SIG-M5 treated with dmso at 0.1 percent for 504 hours (cell line): ENCODE measurements at regions not wholly inside any gene's neighbourhood (a gene's known extent, or its start where the extent isn't known, plus 50 kb on each side); places are given as distances from the start of the nearest gene placed in this dataset.
"Not testable (repeated sequence)": the region's sequence is repeated elsewhere in the genome, so short reads cannot be mapped to it uniquely, and the experiment has no call there.

Source experiments
- DNase-seq: peaks from one replicate; lab custom pipeline; 2025; ENCODE audit not compliant: unreplicated experiment; lab: John Stamatoyannopoulos, UW

DNA sequence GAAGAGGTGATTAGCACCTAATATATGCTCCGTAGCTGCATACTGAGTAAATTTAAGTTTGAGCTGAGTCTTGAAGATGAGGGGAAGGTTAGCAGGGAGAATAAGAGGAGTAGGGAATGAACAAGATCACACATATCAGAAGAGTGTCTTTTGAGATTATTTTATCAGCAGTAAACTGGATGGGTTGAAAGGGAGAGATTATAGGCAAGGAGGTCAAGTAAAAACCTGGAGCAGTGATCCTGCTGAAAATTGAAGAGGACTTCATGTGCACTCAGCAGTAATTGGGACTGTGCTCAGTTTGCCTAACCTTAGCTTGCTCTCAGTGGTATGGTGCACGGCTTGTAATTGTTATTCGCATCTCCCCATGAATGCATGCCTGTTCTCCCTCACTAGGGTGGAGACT, 79.5 kb upstream of the PICALM start:
- no peak for DNase-seq

DNA sequence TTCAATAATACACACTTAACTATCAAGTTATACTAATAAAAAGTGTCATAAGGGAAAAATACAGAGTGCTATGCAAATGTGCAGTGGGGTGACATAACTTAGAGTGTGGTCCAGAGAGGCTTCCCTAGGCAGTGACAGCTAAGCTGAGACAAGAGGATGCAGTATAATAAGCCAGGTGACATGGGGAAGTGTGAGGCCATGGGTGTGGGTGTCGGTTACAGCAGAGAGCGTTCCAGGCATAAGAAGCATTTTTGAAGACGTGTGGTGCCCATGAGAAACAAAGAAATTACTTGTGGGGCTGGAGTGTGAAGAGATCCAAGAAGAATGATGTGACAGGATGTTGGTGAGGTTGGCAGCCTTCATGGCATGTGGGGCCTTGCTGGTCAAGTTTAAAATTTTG, 78.1 kb upstream of the PICALM start:
- DNase-seq: no peak

DNA sequence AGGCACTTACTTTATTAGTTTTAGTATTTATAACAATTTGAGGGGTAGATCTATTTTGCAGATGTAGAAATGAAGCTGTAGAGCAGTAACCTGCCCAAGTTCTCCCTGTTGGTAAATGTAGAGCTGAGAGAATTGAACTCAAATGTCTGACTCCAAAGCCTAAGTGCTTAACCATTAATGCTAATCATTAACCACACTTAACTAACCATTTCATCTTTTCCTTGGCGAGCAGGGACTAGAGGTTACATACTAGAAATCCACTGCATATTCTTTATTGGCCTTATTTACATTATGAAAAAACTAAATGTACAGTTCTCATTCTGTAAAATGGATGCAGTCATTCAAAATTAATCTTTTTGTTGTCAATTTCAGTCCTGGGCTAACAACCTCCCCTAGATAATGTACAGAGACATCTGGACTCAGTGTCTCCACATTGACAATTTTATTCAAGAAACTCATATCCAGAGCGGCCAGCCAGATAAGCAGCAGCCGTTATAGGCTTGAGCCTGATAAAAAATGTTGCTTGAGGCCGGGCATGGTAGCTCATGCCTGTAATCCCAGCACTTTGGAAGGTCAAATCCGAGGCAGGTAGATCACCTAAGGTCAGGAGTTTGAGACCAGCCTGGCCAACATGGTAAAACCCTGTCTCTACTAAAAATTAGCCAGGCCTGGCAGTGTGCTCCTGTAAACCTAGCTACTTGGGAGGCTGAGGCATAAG, 76.7 kb upstream of the PICALM start:
- DNase-seq: no peak

DNA sequence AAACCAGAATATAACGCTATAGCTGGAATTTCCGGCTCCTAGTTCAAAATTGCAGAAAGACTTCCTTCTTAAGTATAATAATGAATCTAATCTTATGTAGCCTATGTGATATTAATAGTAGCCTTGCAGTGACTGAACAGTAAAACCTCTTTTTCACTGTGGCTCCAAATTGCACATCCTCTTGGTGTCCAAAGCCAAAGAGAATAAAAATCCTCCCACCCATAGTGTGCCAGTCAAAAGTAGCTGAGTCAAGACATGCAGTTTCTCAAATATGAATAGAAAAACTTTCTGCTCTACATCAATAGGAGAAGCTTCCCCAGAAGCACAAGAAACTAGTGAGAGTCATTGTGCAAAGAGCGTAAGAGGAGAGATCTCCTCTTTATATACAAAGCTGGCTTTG, 76.0 kb upstream of the PICALM start:
- DNase-seq: no peak

DNA sequence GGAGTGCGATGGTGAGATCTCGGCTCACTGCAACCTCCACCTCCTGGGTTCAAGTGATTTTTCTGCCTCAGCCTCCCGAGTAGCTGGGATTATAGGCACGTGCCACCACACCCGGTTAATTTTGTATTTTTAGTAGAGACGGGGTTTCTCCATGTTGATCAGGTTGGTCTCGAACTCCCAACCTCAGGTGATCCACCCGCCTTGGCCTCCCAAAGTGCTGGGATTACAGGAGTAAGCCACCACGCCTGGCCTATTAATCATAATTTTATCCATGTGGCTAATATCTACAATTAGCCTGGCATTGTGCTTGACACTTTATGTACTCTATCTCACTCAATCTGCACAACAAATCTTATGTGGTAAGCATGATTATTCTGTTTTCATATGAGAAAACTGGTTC, 75.2 kb upstream of the PICALM start:
- DNase-seq: not testable (repeated sequence)

DNA sequence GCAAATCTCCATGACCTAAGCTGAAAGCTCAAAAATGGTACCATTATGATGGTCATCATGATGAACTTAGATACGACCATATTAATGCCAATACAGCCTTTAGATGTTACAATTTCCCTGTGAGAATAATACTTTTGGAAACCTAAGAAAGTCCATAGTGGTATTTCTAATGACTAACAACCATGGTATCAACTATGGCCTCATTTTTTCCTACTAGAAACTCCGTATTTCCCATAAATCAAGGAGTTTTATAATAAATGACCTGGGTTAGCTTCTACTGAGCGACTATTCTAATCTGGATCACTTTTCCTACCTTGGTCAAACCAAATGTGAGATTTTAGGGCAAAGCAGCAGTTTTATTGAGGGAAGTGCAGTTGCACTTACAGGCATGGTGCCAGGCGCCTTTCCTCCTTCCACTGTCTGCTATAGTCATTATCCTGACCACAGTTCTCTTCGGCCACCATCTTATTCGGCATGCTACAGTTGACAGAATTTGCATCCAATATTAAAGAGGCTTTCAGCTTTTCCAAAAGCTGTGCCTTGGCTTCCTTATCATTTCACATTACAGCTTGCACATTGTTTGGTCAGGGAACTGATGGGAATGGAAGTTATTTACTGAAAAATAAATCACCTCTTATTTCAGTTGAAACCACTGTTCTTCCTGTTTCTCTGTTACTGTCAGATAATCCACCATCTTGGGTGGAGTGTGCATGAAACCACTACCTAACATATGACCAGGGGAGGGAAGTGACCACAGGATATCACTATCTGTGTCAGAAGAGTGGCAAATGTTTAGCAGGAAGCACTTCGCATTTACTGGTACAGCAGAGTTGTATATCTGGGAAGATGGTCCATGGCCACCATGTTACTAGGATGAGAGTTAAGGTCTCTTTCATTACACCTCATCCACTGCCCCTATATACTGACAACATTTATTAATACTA, 74.5 kb upstream of the PICALM start:
- DNase-seq: no peak

DNA sequence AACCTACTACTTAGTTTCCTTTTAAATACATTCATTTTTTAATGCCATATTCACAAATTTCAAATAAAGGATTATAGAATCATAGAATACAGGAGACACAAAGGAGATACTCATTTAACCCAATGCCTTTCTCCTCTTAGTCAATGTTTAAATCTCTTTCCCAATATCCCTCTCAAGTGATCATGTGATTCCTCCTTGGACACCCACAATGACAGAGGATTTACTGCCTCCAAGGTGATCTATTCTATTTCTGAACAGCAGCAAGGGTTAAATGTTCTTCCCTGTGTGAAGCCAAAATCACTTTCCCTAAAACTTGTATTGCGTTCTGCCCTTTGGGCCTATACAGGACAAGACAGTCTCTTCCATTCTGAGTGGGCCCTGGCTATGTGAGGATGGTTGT, 73.3 kb upstream of the PICALM start:
- DNase-seq: no peak

- peak; percentile 77 for DNase-seq
Measured at GRCh38 chr11:86141727-86142126, 72.8 kb upstream of the PICALM start.

- no peak for DNase-seq
Measured at GRCh38 chr11:86140334-86140990, 71.6 kb upstream of the PICALM start.

DNA sequence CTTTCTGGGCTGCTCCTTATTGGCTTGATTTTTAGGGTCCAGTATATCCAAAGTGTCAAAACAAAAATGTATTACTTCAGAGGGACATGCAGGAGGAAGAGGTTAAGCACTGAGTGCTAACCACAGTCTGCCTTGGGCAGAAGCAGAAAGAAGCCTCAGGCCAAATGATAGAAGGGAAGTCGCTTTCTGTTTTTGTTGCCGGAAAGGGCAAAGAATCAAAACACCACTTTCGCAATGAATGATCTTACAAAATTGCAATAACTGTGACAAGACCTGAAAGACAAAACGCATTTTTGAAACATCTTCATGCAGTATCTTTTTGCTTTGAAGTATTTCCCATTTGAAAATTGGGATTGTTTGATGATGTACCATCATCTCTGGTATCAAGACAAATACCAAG, 70.1 kb upstream of the PICALM start:
- DNase-seq: peak; percentile 85

GRCh38 chr11:86136538-86136937, 67.7 kb upstream of the PICALM start:
- DNase-seq: no peak

DNA sequence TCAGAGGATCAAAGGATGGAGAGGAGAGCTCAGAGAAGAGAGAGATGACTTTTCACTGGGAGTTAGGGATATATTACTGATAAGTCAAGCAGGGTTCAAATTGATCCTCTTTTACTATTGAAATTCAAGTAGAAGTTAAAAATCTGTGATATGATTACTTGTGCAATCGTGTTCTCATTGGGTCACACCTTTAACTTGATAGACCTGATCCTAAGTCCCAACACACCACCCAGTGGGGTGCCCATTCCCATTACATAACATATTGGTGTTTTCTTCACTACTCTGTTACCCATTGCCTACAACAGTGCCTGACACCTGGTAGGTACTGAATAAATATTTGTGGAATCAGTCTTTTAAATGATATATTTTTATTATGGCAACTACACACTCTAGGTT, 66.4 kb upstream of the PICALM start:
- no peak for DNase-seq

- peak; percentile 42 for DNase-seq
Measured at GRCh38 chr11:86134580-86135318, 65.9 kb upstream of the PICALM start.

DNA sequence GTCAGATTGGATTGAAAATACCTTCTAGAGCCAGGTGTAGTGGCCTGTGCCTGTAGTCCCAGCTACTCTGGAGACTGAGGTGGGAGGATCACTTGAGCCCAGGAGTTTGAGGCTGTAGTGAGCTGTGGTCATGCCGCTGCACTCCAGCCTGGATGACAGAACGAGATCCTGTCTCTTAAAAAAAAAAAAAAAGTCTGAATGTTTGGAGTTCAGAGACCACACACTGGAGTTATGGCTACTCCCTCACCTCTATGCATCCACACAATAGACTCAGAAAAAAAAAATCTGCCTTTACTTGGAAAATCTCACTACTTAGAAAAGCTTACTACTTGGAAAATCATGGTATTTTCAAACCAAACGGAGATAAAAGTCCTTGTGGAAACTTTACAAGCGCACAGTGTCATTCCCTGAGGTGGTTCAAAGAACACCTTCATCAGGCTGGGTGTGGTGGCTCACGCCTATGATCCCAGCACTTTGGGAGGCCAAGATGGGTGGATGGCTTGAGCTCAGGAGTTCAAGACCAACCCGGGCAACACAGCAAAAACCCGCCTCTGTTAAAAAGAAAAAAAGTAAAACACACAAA, 63.9 kb upstream of the PICALM start:
- no peak for DNase-seq

- no peak for DNase-seq
Measured at GRCh38 chr11:86129740-86130540, 61.1 kb upstream of the PICALM start.

GRCh38 chr11:86128914-86129313, 60.0 kb upstream of the PICALM start:
- no peak for DNase-seq

DNA sequence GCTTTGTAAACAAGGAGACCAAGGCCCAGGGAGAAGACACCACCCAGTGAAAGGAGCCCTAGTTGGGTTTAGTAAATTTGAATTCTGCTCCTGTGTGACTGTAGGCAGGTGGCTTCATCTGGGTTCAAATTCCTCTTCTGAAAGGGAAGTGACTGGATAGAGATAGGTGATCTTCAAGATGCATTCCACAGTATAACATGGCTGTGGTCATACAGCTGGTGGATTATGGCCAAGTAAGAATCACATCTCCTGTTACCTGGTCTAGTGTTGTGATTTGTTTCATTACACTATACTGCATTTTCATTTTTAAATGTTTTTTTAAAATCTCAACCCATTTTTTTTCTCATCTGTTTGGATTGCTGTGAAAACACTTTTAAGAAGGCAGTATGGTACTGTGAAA, 58.0 kb upstream of the PICALM start:
- no peak for DNase-seq

DNA sequence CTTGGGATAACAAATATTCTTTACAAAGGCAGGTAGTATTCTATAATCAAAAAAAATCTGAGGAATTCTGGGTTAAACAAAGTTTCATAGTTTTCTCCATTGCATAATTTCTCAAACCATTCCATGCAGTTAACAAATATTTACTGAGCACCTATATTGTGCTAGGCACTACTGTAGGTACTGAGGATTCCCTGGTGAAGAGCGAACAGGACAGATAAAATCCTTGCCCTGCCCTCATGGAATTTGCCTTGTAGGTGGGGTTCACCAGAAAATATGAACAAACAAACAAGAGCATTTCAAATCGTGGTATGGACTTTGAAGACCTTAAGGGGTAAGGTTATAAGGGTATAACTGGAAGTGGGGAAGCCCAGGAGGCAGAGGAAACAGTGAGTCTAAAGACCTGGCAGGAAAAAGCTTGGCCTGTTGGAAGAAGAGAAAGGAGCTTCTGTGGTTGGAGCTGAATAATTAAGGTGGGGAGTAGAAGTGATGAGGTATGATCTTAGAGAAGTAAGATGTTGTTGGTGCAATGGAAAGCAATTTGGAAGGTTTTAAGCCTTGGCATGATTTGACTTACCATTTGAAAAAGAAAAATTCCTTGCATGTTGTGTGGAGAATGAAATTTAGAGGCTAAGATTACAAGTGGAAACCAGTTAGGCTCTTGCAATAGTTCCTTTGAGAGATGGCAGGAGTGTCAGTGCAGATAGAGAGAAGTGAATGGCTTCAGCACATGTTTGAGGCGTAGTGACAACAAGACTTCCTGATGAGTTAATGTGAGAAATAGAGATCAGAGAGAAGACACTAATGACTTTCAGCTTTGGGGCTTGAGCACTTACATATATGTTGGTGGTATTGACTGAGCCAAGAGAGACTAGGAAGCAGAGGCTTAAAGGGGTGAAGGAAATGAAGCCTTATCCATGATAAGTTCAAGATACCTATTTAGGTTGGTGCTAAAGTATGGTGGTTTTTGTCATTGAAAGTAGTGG, 55.7 kb upstream of the PICALM start:
- no peak for DNase-seq

GRCh38 chr11:86122773-86123172, 53.9 kb upstream of the PICALM start:
- DNase-seq: no peak
